ENCODE measurements at regions not wholly inside any gene's neighbourhood (a gene's known extent, or its start where the extent isn't known, plus 50 kb on each side); places are given as distances from the start of the nearest gene placed in this dataset.
A peak's percentile ranks its signal among the peaks of the same experiment; 100 is the strongest.

DNA sequence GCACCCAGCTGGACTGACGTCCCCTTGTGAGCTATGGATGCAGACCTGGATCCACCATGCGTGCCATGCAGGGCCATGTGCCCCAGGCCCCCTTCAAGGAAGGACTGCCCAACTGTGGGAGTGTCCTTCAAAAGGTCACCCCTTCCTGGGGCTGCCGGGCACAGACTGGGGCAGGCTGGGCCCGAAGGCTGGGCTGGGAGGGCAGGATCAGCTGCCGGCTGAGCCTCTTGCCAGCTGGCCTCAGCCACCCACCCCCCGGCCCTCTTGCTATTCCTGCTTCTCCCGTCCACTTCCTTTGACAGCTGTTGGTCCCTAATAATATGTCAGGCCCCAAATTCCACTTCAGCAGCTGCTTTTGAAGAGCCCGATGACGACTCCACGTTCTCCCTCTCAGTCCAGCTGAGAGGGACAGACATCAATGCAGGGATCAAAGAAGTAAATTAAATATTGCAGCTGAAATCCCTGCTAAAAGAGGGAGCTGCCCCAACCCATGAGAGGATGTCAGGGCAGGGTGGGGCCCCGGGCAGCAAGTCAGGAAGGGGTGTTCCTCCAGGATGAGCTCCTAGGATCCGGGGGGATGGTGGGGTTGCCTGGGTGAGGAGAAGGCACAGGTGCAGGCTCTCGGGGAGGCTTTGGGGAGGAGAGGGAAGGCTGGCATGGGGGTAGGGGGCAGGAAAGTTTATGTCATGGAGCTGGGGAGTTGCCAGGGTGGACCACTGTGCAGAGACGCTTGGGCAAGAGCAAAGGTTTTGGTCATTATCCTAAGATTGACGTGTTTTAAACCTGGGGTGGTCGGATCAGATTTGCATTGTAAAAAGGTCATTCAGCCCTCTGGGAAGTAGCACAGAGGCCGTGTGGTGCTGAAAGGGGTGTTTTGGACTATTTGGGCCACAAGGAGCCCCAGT lies 185.0 kb downstream of the ANKRD60 start:
- ATAC-seq, result no peak
- no peaks in the 10 kb centered on the region for H3K36me3 ChIP-seq
- no peak overlapping the region for H3K27ac ChIP-seq
- DNase-seq, result no peak
- in situ Hi-C loops (cut with MboI; ENCODE audit: low sequenced_read_pairs in 4 of 4), result no loop called here
- H3K4me3 ChIP-seq, result no peak overlapping the region
- H3K27me3 ChIP-seq, result no peaks in the 10 kb centered on the region
- no peaks in the 10 kb centered on the region for H3K9me3 ChIP-seq
- H3K4me1 ChIP-seq, result no peaks in the 10 kb centered on the region
- intact Hi-C loops (cut with DNase I; ENCODE audit: low total_unique reads), result no loop called here
- TF ChIP-seq, protein P1, sequence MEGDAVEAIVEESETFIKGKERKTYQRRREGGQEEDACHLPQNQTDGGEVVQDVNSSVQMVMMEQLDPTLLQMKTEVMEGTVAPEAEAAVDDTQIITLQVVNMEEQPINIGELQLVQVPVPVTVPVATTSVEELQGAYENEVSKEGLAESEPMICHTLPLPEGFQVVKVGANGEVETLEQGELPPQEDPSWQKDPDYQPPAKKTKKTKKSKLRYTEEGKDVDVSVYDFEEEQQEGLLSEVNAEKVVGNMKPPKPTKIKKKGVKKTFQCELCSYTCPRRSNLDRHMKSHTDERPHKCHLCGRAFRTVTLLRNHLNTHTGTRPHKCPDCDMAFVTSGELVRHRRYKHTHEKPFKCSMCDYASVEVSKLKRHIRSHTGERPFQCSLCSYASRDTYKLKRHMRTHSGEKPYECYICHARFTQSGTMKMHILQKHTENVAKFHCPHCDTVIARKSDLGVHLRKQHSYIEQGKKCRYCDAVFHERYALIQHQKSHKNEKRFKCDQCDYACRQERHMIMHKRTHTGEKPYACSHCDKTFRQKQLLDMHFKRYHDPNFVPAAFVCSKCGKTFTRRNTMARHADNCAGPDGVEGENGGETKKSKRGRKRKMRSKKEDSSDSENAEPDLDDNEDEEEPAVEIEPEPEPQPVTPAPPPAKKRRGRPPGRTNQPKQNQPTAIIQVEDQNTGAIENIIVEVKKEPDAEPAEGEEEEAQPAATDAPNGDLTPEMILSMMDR (IDR thresholded peaks at IDR 0.05 in 4 of 5, conservative IDR thresholded peaks at IDR 0.05 in 1 of 5), result no peak
- TF ChIP-seq POLR2A (IDR thresholded peaks at IDR 0.05), result no peak

DNA sequence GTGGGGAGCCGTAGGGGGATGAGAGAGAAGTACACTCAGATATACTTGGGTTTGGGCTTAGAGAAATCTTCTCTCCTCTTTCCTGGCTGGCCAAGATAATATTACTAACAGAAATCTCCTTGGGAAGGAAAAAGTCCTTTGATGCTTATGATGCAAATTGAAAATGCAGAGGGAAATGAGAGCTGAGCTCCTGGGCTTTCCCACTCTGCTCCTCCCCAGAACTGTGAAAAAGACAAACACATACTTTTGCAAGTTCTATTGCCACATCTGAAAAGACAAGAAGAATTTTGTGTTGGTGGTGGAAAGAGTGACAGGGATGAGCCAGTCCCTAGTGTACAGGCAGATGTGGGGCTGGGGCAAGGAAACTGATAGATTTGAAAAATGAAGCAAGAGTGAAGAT lies 185.9 kb downstream of the ANKRD60 start:
- in situ Hi-C loops (cut with MboI; ENCODE audit: low sequenced_read_pairs in 4 of 4) (no loop called here), intact Hi-C loops (cut with DNase I; ENCODE audit: low total_unique reads) (no loop called here)
- Histone ChIP-seq H3K4me1 (no peaks in the 10 kb centered on the region), H3K36me3 (no peaks in the 10 kb centered on the region), H3K27me3 (no peaks in the 10 kb centered on the region), H3K27ac (no peak overlapping the region), H3K4me3 (no peak overlapping the region), H3K9me3 (no peaks in the 10 kb centered on the region)
- DNase-seq, result no peak
- peak in 1 of 2 donors; percentile 42 for ATAC-seq
- TF ChIP-seq, protein P1 (IDR thresholded peaks at IDR 0.05 in 4 of 5, conservative IDR thresholded peaks at IDR 0.05 in 1 of 5), result no peak
- no peak for TF ChIP-seq POLR2A (IDR thresholded peaks at IDR 0.05)

DNA sequence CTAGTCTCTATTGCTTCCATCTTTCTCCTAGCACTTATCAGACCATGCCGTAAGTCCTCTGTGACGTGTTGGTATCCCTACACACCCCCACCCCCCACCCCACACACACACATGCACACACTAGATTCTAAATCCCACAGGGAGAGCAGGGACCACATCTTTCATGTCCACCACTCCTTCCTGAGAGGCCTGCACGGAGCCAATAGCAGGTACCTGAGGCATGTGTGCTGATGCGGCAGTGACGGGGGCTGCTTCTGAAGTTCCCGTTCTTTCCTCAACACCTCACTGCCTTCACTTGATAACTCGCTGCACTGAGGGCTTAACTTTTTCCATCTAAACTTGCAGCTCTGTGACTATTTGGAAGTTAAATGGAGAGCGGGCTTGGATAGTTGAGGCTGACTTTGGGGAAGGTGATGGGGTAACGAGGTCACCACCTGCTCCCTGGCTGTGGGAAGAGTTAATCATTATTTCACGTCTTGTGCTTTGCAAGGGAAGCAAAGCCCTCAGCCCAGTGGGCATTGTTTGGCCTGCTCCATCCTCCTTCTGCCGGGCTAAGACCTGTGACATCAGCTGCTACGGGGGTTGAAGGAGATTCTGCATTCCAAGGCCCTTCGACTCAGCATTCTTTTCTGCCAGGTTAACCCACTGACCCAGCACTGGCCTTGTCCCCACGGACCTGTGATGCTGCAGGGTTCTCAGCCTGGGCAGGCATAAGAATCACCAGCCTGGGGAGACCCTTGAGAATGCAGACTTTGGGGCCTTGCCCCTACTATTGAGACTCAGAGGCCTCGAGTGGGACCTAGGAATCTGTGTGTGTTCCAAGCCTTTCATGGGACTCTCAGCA lies 187.8 kb downstream of the ANKRD60 start:
- intact Hi-C loops (cut with DNase I; ENCODE audit: low total_unique reads) (no loop called here), in situ Hi-C loops (cut with MboI; ENCODE audit: low sequenced_read_pairs in 4 of 4) (no loop called here)
- no peak for ATAC-seq
- no peak for DNase-seq
- TF ChIP-seq, protein P1 (IDR thresholded peaks at IDR 0.05 in 4 of 5, conservative IDR thresholded peaks at IDR 0.05 in 1 of 5), result no peak
- TF ChIP-seq POLR2A (IDR thresholded peaks at IDR 0.05), result no peak
- Histone ChIP-seq H3K9me3 (no peaks in the 10 kb centered on the region), H3K27ac (no peak overlapping the region), H3K27me3 (no peaks in the 10 kb centered on the region), H3K36me3 (no peaks in the 10 kb centered on the region), H3K4me1 (no peaks in the 10 kb centered on the region), H3K4me3 (no peak overlapping the region)

DNA sequence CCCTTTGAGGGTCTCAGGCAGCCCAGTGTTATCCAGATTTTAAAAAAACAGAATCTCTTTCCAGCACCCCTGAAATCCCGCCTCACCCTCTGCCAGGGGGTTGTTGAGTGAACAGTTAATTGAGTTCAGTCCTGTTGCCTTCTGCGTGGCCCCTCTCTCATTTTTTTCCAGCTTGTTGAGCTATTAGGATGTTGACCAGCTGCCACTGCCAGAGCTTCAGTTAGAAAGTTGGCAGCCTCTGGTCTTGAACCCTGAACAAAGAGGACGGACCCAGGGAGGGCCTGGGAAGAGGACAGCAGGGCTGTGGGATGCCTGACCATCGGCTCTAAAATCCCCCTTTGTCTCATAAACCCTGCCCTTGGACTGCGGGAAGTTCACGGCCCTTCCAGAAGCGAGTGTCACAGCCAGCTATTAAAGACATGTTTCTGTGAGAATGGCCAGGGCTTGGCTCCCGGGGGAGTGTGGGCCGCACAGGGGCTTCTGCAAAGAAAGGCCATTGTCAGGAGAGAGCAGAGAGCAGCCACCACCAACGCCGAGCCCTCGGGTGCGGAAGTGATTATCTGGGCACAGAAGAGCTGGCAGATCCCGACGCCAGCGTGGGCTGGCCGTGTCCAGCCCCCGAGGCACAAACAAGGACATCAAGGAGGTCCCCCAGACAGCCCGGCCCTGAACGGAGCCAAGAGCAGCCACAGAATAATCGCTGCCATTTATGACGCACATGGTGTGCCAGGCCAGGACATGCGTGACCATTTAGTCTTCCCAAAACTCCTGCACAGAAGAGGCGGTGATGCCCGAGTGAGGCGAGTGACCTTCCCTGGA lies 189.0 kb downstream of the ANKRD60 start:
- DNase-seq (no peak), ATAC-seq (no peak)
- intact Hi-C loops (cut with DNase I; ENCODE audit: low total_unique reads), result no loop called here
- in situ Hi-C loops (cut with MboI; ENCODE audit: low sequenced_read_pairs in 4 of 4), result no loop called here
- H3K27ac ChIP-seq, result no peak overlapping the region
- H3K4me3 ChIP-seq, result no peak overlapping the region
- TF ChIP-seq POLR2A (IDR thresholded peaks at IDR 0.05), result no peak
- TF ChIP-seq, protein P1 (IDR thresholded peaks at IDR 0.05 in 4 of 5, conservative IDR thresholded peaks at IDR 0.05 in 1 of 5), result no peak
- H3K27me3 ChIP-seq, result no peaks in the 10 kb centered on the region
- no peaks in the 10 kb centered on the region for H3K36me3 ChIP-seq
- no peaks in the 10 kb centered on the region for H3K4me1 ChIP-seq
- no peaks in the 10 kb centered on the region for H3K9me3 ChIP-seq
